MM.1S (cell line): ENCODE measurements at regions not wholly inside any gene's neighbourhood (a gene's known extent, or its start where the extent isn't known, plus 50 kb on each side); places are given as distances from the start of the nearest gene placed in this dataset.

Experiments used
- EZH2 ChIP-seq: fragments of 300-600 bp; sonication (generic); optimal IDR thresholded peaks from 2 replicates; pipeline ENCODE3; 2017; ENCODE audit warnings: low read depth, mild to moderate bottlenecking, antibody characterized with exemption, low read length, mixed read lengths
- EZH2phosphoT487 ChIP-seq: fragments of 300-600 bp; sonication (generic); IDR thresholded peaks from 2 replicates; pipeline ENCODE4 v1.6.1; 2018; ENCODE audit warnings: antibody characterized with exemption, low read length
- TF ChIP-seq, protein P1 (sequence below): fragments of 300-600 bp; sonication (generic); IDR thresholded peaks from 2 replicates; pipeline ENCODE4 v1.5.1; 2016; ENCODE audit warnings: antibody characterized with exemption, low read length, mixed read lengths

DNA sequence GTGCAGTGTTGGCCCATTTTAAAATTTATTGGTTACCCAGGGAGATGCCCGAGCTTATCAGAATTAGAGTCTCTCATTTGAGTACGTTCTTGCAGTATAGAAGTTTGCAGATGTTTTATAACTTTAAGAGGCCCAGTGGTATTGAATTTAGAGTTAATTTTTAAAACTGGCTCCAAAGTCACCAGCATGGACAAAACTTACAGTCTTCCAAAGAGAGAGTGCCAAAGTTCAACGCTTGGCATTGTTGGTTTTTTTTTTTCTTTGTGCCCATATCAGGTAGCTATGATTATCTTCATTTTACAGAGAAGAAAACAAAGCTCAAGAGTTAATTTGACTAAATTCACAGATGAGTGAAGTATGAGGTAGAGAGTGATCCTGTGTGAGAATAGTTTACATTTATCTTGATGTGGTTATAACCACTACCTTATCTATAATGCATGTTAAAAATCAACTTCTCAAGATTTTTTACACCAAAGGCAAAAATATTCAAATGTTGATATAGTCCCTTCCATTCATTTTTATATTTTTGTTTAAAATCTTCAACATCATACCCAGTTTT, 273.7 kb upstream of the DMRT1 start:
- TF ChIP-seq, protein P1, sequence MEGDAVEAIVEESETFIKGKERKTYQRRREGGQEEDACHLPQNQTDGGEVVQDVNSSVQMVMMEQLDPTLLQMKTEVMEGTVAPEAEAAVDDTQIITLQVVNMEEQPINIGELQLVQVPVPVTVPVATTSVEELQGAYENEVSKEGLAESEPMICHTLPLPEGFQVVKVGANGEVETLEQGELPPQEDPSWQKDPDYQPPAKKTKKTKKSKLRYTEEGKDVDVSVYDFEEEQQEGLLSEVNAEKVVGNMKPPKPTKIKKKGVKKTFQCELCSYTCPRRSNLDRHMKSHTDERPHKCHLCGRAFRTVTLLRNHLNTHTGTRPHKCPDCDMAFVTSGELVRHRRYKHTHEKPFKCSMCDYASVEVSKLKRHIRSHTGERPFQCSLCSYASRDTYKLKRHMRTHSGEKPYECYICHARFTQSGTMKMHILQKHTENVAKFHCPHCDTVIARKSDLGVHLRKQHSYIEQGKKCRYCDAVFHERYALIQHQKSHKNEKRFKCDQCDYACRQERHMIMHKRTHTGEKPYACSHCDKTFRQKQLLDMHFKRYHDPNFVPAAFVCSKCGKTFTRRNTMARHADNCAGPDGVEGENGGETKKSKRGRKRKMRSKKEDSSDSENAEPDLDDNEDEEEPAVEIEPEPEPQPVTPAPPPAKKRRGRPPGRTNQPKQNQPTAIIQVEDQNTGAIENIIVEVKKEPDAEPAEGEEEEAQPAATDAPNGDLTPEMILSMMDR: no peak
- TF ChIP-seq EZH2: no peak
- TF ChIP-seq EZH2phosphoT487: no peak
